Gastroesophageal sphincter (tissue), 3 donors: ENCODE measurements at regions not wholly inside any gene's neighbourhood (a gene's known extent, or its start where the extent isn't known, plus 50 kb on each side); places are given as distances from the start of the nearest gene placed in this dataset.

Experiments used
- CTCF ChIP-seq, 4 experiments: fragments of 200-600 bp in 2 of 4; fragments of 450-650 bp in 2 of 4; sonication (generic) in 1 of 4; IDR thresholded peaks; one replicate each; pipeline ENCODE4 v1.5.1; 2017 to 2019; ENCODE audit warnings: antibody characterized with exemption in 4 of 4, mild to moderate bottlenecking in 2 of 4, moderate library complexity in 2 of 4
- POLR2A ChIP-seq, 2 donors: fragments of 450-650 bp; IDR thresholded peaks; one replicate each; pipeline ENCODE4 v1.6.1; 2017; ENCODE audit warnings: antibody characterized with exemption in 2 of 2, mild to moderate bottlenecking in 2 of 2, moderate library complexity in 1 of 2
- POLR2AphosphoS5 ChIP-seq: sonication (generic); formaldehyde crosslinking; IDR thresholded peaks from one replicate; pipeline ENCODE4 v1.6.1; 2017; ENCODE audit warnings: antibody characterized with exemption

DNA sequence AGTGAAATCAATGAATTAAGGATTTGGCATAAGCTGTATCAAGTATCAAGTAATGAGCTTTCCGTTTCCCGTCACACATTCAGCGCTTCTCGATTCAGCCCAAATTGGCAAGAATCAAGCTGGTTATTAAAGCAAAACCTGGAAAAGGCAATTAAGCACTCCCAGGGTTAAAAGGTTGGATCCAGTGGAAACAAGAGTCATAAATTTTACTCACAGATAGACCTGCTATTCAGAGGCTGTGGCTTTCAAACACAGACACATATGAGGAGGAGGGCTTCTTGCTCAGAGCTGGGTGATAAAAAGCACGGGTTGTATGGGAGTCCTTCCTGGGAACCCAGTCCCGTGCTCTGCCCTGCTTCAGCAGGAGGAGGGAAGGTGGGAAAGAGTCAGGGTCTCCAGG is 112.3 kb upstream of the CXCL14 start:
- TF ChIP-seq CTCF (IDR thresholded peaks at IDR 0.05): no peak
- TF ChIP-seq POLR2A (IDR thresholded peaks at IDR 0.05): no peak
- TF ChIP-seq POLR2AphosphoS5: no peak
